Sigmoid colon (tissue), 6 donors: ENCODE measurements at regions not wholly inside any gene's neighbourhood (a gene's known extent, or its start where the extent isn't known, plus 50 kb on each side); places are given as distances from the start of the nearest gene placed in this dataset.

Experiments
- DNase-seq: peaks from one replicate; pipeline ENCODE4 v3.0.0-alpha.2; 2019
- H3K27ac ChIP-seq, 4 donors: fragments of 200-600 bp; sonication (generic); one replicate each; pipeline ENCODE4 v1.5.1; 2016 to 2019; ENCODE audit warnings: mild to moderate bottlenecking in 1 of 4
- H3K27me3 ChIP-seq, 3 donors: fragments of 200-600 bp; sonication (generic); one replicate each; pipeline ENCODE4 v1.5.1; 2019; ENCODE audit warnings: mild to moderate bottlenecking in 1 of 3
- H3K36me3 ChIP-seq, 4 donors: fragments of 200-600 bp; sonication (generic); one replicate each; pipeline ENCODE4 v1.5.1; 2016 to 2019
- H3K4me1 ChIP-seq, 4 donors: fragments of 200-600 bp; sonication (generic); one replicate each; pipeline ENCODE4 v1.5.1; 2017 to 2019
- H3K4me3 ChIP-seq, 4 donors: fragments of 200-600 bp; sonication (generic); one replicate each; pipeline ENCODE4 v1.5.1; 2017 to 2019; ENCODE audit warnings: mild to moderate bottlenecking in 2 of 4, moderate library complexity in 1 of 4
- H3K9me3 ChIP-seq, 4 donors: fragments of 200-600 bp in 3 of 4; sonication (generic) in 3 of 4; one replicate each; pipeline versions ENCODE4 v1.5.1 to v1.6.1; 2013 to 2019
- EP300 ChIP-seq, 4 donors: sonication (generic); formaldehyde crosslinking; IDR thresholded peaks; one replicate each; pipeline ENCODE4 v1.6.1; 2017; ENCODE audit warnings: antibody characterized with exemption in 4 of 4
- POLR2A ChIP-seq, 2 donors: fragments of 450-650 bp; IDR thresholded peaks; one replicate each; pipeline ENCODE4 v1.6.1; 2016; ENCODE audit warnings: antibody characterized with exemption in 2 of 2, mild to moderate bottlenecking in 2 of 2, moderate library complexity in 2 of 2
- POLR2AphosphoS5 ChIP-seq, 4 donors: sonication (generic); formaldehyde crosslinking; IDR thresholded peaks; one replicate each; pipeline ENCODE4 v1.6.1; 2017; ENCODE audit warnings: antibody characterized with exemption in 4 of 4
- WGBS, 2 donors: extraction: QIAGEN DNeasy Blood & Tissue Kit; methylation state at CpG; one replicate each; pipeline ENCODE4 v1.1.7; 2013; 5-methylcytosine and 5-hydroxymethylcytosine counted together
- intact Hi-C: fragments of 100-400 bp; cut with DNase I; formaldehyde crosslinking; loops from one replicate; pipeline ENCODE4 v1.15.1; 2023
- TF ChIP-seq, protein P1 (sequence below), 4 experiments: fragments of 450-650 bp in 3 of 4; fragments of 200-600 bp in 1 of 4; IDR thresholded peaks; one replicate each; pipeline ENCODE4 v1.5.1; 2016 to 2019; ENCODE audit warnings: antibody characterized with exemption in 4 of 4, mild to moderate bottlenecking in 3 of 4, moderate library complexity in 2 of 4
- donor health status: healthy with polysubstance abuse.
- donor health status: healthy.

DNA sequence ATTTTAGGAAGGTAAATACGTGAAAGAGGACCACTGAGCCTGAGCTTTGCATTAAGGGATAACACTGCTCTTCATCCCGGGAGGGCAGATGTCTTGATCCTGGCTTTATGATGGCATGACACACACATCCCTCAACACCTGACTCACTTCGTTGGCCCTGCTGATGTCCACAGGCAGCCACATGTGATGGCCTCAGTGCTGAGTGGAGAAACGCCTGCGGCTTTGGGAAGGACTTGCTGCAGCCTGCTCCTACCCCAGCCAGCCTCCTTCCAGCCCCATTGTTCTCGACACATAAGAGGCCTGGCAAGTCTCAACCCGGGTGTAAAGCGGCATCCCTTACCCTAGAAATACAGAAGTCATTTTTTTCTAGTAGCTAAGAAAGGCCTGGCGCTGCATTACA, 169.0 kb downstream of the SYK start:
- Histone ChIP-seq H3K4me1 (peaks cover 0 to 20% (median 0%) of the 10 kb centered on the region in 4 donors), H3K27me3 (no peaks in the 10 kb centered on the region), H3K9me3 (no peaks in the 10 kb centered on the region), H3K36me3 (no peaks in the 10 kb centered on the region), H3K4me3 (no peak overlapping the region), H3K27ac (peak overlapping the region in 2 of 4 donors; percentile 33 to 64)
- WGBS, 2 donors = 85 to 90% methylated on average over 9 of the region's 9 CpGs
- intact Hi-C loops = no loop called here
- DNase-seq = peak; percentile 72
- TF ChIP-seq POLR2AphosphoS5 (IDR thresholded peaks at IDR 0.05) (peak in 1 of 4 donors; percentile 31), EP300 (IDR thresholded peaks at IDR 0.05) (peak in 1 of 4 donors; percentile 10), POLR2A (IDR thresholded peaks at IDR 0.05) (no peak)
- TF ChIP-seq, protein P1, sequence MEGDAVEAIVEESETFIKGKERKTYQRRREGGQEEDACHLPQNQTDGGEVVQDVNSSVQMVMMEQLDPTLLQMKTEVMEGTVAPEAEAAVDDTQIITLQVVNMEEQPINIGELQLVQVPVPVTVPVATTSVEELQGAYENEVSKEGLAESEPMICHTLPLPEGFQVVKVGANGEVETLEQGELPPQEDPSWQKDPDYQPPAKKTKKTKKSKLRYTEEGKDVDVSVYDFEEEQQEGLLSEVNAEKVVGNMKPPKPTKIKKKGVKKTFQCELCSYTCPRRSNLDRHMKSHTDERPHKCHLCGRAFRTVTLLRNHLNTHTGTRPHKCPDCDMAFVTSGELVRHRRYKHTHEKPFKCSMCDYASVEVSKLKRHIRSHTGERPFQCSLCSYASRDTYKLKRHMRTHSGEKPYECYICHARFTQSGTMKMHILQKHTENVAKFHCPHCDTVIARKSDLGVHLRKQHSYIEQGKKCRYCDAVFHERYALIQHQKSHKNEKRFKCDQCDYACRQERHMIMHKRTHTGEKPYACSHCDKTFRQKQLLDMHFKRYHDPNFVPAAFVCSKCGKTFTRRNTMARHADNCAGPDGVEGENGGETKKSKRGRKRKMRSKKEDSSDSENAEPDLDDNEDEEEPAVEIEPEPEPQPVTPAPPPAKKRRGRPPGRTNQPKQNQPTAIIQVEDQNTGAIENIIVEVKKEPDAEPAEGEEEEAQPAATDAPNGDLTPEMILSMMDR (IDR thresholded peaks at IDR 0.05) = no peak

DNA sequence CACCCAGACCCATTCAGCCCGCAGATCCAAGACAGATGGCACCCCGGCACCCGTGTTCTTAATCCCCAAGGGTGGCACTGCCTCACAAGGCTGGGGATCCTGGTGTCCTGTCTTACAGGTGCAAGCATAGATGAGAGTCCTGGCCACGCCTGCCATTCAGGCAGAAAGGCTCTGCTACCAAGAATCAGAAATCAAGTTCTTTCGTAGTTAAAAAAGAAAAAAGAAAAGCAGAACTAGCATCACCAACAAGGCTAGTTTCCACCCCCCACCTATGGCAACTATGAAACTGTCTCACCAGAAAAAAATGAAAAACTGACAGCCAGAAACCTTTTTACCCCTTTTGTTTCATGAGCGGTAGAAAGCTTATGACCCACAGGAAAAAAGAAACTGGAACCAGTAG, 170.4 kb downstream of the SYK start:
- WGBS, 2 donors = 81 to 84% methylated on average over 6 of the region's 6 CpGs
- no peak for TF ChIP-seq POLR2AphosphoS5 (IDR thresholded peaks at IDR 0.05)
- TF ChIP-seq POLR2A (IDR thresholded peaks at IDR 0.05) = no peak
- TF ChIP-seq, protein P1 (IDR thresholded peaks at IDR 0.05) = no peak
- no peak for TF ChIP-seq EP300 (IDR thresholded peaks at IDR 0.05)
- Histone ChIP-seq H3K27me3 (no peaks in the 10 kb centered on the region), H3K36me3 (no peaks in the 10 kb centered on the region), H3K4me3 (no peak overlapping the region), H3K27ac (no peak overlapping the region), H3K4me1 (peaks cover 0 to 20% (median 0%) of the 10 kb centered on the region in 4 donors), H3K9me3 (no peaks in the 10 kb centered on the region)
- no peak for DNase-seq
- intact Hi-C loops = no loop called here

DNA sequence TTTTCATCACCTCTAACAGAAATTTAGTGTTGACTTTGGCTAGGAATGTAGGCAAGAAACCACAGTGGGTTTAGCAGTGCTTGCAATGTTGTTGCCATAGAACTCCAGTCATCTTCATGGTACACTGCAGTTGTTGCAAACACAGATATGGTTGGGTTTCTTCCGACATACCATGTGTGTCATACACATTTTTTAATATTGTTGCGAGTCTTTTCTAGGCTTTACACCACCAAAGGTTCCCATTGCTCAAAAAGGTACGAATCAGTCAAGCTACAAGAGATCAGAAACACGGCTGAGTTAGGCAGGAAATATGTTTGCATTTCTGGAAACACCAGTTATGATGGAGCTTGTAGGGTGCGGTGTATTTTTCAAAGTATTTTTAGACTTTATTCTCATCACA, 172.4 kb downstream of the SYK start:
- TF ChIP-seq, protein P1 (IDR thresholded peaks at IDR 0.05) = no peak
- TF ChIP-seq POLR2A (IDR thresholded peaks at IDR 0.05) (no peak), POLR2AphosphoS5 (IDR thresholded peaks at IDR 0.05) (no peak), EP300 (IDR thresholded peaks at IDR 0.05) (no peak)
- peaks cover 0 to 20% (median 0%) of the 10 kb centered on the region in 4 donors for H3K4me1 ChIP-seq
- 49 to 66% methylated on average over 5 of the region's 5 CpGs for WGBS, 2 donors

DNA sequence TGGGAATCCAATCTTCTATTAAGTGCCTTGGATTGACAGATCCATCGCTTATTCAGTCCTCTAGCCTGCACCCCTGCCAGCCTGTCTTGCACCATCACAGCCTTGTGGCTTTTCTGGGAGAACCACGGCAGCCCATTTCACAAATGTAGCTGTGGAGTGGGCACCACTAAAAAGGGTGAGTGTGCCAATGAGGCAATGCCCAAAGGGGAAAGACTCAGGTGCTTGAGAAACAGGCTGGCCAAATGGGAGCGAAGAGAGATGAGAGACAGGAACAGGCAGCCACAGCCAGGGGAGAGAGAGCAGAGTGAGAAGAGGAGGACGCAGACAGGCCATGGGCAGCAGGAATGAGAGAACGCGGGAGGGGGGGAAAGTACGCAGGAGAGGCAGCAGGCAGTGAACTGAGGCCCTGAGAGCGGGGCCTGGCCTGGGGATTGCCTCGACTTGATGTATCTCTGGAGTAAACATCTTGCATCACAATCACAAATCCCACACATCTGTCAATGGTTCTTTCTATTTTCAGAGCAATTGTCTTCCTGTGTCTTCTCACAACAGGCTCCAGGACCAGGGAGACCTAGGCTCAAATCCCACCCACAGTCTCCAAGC, 173.1 kb downstream of the SYK start:
- Histone ChIP-seq H3K36me3 (no peaks in the 10 kb centered on the region), H3K27me3 (no peaks in the 10 kb centered on the region), H3K4me3 (no peak overlapping the region), H3K27ac (no peak overlapping the region), H3K9me3 (no peaks in the 10 kb centered on the region), H3K4me1 (peaks cover 0 to 20% (median 0%) of the 10 kb centered on the region in 4 donors)
- 81 to 84% methylated on average over 9 of the region's 9 CpGs for WGBS, 2 donors
- DNase-seq = no peak
- TF ChIP-seq EP300 (IDR thresholded peaks at IDR 0.05) = no peak
- TF ChIP-seq, protein P1 (IDR thresholded peaks at IDR 0.05) = no peak
- no peak for TF ChIP-seq POLR2A (IDR thresholded peaks at IDR 0.05)
- no peak for TF ChIP-seq POLR2AphosphoS5 (IDR thresholded peaks at IDR 0.05)
- intact Hi-C loops = no loop called here

More for the DNA sequence above, 172.4 kb downstream of the SYK start:
- no peak overlapping the region for H3K27ac ChIP-seq
- H3K27me3 ChIP-seq = no peaks in the 10 kb centered on the region
- H3K9me3 ChIP-seq = no peaks in the 10 kb centered on the region
- no peak for DNase-seq
- no peaks in the 10 kb centered on the region for H3K36me3 ChIP-seq
- H3K4me3 ChIP-seq = no peak overlapping the region
- intact Hi-C loops = no loop called here
